Inflammatory macrophage treated with lipopolysaccharide for 1 hour (primary cell): ENCODE measurements at regions not wholly inside any gene's neighbourhood (a gene's known extent, or its start where the extent isn't known, plus 50 kb on each side); places are given as distances from the start of the nearest gene placed in this dataset.
"Not testable (repeated sequence)": the region's sequence is repeated elsewhere in the genome, so short reads cannot be mapped to it uniquely, and the experiment has no call there.

Experiments
- DNase-seq, 2 donors: peaks; one replicate each; pipeline ENCODE4 v3.0.0-alpha.2; 2020 to 2022

DNA sequence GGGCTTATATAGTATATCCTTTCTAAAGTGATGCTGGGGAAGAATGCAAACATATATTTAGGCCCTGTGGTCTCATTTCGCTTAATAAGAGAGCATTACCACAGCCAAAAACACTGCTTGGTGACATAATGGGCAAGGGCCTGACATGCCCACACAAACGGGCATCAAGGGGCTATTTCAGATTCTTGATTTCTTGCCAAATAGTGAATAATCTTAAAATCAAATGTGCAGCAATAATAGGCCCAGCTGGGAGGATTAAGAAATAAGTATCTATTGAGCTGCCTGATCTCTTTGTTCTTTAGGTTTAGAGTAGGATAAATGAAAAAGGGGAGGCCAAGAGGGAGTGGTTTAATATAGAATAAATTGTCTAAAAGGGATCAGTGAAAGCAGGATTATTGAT lies 241.0 kb upstream of the GBE1 start:
- no peak for DNase-seq

DNA sequence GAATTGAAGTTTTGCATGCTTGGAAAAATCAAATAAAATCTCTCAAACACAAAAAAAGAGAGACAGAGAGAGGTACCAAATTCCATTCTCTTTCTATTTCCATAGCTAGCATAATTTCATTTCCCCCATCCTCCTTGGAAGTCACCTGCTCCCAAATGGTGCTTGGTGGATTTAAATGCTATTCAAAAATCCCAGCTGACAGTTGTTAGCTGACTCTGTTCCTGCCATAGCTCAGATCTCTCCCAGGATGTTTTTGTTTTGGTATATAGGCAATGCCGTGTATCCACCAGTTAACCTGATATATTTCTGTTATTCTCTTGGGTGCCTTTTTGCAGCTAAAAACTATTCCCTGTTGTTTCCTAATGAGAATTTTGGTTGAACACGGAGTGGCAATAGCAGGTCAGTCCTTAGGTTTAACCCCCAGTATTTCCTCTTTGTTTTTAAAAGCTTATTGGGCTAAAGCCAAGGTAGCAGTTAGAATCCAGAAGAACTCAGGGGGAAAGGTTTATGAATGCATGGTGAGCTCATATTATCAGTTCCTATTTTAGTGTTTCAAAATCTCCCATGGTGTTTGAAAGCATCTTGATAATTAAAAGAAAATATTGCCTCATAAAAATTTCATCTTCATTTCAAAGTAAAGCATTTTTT lies 240.0 kb upstream of the GBE1 start:
- DNase-seq: no peak

DNA sequence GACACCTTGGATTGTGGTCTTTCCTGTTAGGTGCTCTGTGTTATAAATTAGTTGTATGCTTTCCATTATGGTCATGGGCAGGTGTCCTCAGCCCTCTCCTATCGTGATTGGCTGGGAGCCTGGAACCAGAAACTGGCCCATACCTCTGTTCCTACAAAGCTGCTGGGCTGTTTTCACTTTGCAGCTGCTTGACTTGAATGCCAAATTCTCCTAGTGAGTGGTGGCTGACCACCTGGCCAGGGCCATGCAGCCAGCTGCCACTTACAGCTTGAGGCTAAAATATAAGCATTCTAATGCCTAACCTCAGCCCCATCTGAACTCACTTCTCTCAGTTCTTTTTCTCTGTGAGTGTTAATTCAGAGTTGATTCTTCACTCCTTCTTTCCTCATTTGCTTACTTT lies 239.3 kb upstream of the GBE1 start:
- no peak for DNase-seq

DNA sequence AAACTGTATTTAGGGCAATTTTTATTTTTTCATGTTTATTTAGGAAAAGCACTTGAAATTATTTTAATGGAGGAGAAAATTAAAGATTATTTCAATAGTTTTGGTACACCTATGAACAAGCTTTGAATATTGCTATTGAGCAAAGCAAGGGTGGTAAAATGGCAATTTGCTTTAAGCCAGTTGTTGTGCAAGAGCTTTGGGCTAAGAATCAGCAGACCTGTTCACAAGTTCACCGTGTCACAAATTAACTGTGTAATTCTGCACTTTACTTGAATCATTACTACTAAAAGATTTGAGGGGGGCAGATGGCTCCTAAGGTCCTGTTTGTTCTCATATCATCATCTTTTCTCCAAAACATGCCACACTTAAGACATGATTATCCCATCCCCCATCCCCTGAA lies 238.9 kb upstream of the GBE1 start:
- DNase-seq: no peak

DNA sequence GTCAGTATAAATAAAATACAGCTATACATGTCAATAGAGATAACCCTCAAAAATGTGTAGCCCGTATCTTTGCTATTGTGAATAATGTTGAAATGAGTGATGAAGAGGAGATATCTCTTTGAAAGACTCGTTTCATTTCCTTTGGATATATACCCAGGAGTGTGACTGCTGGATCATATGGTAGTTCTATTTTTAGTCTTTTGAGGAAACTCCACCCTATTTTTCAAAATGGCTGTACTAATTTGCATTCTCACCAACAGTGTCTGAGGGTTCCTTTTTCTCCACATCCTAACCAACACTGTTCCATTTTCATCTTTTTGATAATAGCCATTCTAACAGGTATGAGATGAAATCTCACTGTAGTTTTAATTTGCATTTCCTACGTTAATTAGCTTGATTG lies 237.5 kb upstream of the GBE1 start:
- peak in 1 of 2 donors; percentile 9 for DNase-seq

DNA sequence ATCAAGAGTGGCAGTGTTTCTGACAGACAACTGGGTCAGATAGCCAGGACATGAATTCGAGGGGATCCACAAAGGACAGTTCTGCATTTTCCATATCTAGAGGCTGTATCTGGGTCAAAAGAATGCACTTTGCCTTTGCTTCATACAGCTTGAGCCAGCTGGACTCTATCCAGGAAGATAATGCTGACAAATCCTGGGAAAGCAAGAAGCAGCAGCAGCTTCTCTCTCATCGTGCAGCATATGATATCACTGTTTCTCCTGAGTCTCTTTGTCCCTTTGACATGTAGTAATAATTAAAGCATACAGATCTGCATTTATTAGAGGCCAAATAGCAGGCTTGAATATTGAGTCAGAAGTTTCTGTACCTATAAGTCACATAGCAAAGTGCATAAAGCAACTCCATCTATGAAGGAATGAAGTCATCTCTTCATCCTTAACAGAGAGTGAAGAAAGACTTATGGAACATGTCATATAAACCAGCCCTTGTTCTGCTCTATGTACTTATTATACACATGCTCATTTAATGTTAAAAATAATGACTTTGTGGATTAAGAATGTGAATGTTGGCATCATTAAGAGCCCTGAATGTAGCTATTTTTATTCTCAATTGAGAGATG lies 236.8 kb upstream of the GBE1 start:
- no peak for DNase-seq

DNA sequence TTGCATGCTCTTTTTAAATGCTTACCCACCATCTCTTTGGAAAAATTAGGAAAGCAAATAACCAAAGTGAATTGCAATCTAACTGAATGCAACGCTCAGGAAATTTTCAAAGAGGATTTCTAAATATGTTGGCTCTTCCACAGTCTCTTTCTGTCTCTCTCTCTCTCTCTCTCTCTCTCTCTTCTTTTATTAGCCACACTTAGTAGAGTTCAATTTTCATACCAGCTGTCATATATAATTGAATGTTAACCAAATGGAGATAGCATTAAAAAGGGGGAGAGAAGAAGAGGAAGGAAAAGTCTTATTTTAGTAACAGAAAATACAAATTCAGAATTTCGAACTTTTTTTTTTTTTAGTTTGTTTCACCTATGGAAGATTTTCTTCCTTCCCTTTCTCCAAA lies 235.9 kb upstream of the GBE1 start:
- no peak for DNase-seq

DNA sequence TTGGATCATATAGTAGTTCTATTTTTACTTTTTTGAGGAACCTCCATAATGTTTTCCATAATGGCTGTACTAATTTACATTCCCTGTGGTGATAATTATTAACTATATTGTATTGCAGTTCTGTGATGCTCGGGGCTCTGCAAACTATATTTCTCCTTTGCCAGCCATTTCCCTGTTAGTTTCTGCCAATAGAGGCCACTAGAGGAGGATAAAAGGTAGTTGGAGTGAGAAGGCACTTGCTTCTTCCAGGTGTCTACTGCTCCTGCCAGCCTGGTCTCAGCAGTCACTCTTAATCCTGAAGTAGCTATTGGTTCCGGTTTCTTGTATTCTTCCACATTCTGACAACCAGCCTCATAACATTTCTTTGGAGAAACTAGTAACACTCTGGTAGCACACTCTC lies 233.9 kb upstream of the GBE1 start:
- no peak for DNase-seq

DNA sequence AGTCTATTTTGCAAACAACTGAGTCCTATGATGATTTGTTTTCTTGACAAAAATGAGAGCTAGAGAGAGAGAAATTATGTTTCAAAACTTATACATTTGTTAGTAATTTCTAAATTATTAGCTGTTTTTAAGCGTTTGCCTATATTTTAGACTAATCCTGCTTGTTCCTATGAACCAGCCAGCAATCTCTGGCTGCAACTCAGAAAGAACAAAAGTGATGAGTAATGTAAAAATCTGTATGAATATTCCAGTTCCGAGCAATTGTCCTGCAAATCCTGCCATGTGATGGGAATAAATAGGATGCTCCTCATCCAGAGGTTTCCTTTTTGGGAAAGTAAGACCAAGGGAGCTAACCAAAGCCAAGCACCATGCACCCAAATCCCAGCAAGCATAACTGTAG lies 228.3 kb upstream of the GBE1 start:
- DNase-seq: no peak

DNA sequence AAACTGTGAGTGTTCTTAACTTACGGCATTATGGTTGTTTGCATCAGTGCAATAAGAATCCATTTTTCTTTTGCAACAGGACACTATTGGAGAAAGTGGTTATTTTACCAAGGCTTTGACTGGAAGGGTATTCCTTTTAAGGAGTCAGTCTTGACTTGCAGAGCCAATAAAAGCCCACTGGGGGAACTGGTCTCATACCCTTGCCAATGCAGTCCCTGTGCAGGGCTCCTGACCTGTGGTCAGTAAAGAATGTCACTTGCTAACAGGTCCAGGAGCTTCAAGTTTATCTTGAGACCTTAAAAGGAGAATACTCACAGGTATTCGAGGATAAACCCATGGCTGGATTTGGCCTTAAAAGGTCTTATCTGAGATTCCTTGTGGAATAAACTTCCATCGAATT lies 227.8 kb upstream of the GBE1 start:
- DNase-seq: no peak

DNA sequence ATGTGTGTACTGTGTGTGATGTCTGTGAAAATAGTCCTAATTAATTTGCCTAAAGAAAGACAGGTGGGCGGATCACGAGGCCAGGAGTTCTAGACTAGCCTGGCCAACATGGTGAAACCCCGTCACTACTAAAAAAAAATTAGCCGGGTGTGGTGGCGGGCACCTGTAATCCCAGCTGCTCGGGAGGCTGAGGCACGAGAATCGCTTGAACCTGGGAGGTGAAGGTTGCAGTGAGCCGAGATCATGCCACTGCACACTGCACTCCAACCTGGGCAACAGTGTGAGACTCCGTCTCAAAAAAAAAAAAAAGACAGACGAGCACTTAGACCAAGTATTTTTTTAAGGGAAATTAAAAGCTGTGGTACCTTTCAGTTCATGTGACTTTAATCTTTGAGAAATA lies 226.0 kb upstream of the GBE1 start:
- not testable (repeated sequence) for DNase-seq

DNA sequence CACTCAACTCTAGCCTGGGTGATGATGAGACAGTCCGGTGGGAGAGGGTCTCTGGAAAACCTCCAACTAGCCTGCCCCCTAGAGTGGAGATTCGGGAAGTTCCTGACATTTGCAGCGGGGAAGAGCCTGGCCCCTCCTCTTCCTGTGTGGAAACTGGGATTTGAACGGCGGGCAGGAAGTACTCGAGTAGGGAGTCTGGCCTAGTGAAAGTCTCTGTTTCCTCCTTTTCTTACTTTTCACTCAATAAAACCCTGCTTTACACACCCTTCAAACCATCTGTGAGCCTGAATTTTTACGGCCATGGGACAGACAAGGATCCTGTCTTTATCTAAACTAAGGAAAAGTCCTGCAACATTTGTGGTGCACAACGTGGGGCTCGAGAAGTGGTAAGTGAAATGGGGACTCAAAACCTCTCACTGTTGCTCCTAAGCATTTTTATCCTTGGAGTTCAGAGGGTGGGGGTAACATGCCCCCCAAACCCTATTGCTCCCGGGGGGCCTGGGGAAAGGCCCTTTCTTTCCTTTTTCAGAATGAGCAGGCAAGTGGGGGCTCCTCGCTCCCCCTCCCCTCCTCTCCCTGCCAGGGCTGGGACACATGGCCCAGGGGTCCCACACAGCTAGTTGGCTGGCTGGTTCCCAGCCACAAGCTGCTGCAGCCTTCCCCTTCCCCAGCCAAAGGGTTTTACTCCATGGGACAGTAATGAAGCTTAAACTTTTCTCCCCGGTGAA lies 224.7 kb upstream of the GBE1 start:
- DNase-seq: no peak

DNA sequence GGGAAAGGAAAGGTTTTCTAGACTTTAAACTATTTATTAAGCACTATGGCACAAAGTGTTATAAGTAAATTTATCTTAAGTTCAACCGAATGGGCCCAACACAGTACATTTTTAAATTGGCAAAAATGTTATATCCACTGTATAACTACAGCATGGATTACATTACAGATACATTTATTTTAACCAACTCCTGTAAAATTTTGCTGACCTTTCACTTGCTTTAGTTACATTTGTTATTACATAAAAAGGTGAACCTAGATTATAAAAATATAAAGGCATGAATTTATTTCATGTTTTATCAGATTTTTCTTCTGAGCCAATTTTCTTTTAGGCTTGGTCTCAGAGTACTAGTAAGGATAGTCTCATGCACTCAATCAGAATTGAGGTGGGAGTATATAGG lies 221.9 kb upstream of the GBE1 start:
- DNase-seq: no peak

DNA sequence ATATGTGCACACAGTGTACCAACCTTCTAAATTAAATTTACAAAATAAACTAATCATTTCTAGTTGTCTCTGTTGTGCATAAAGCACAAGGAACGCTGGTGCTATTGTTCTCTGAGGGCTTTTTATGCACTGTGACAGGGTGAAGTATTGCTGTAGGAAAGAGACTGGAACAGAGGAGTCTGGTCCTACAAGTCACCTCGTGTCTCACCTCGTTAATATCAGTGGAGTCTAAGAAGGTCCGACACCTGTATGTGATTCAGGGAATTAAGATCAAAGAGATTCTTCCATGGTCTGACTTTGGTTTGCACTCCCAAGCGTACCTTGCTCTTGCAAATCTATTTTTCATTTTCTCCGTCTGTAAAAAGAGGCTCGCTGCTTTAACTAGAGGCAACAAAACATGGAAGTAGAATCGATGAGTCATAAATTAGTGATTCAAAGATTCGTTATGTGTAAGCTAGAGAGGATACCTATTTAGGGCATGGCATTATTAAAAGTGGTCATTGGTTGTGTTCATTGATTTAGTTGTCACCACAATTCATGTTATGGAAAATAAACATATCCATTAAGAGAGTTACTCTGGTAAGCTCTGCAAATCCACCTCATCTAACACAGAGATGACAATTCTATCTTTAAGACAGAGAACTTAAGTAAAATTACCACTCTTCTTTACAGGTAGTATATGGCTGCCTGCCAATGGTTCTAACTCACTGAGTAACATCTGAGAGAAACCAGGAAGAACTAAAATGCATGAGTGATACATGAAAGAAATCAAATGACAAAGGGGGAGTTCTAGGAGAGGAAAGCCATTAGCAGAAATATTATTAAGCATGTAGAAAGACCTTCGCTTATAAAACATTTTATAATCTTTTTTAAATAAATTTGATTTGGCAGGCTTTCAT lies 219.4 kb upstream of the GBE1 start:
- no peak for DNase-seq

DNA sequence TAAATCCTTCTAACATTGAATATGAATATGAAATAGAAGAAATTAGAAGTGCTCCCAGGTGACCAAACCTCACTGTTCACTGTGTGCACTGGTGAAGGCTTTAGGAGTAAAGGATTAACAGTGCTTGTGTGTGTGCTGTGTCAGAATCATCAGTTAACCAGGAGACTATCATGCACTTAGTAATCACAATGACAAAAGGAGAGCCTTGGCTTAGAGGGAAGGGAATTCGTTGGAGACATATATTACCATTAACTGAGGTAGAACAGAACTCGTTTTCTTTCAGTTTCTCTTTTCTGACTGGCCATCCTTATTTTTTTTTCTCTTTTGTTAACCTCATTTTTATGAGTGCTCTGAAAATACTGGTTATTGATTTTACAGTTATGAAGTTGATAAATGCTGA lies 213.3 kb upstream of the GBE1 start:
- no peak for DNase-seq

DNA sequence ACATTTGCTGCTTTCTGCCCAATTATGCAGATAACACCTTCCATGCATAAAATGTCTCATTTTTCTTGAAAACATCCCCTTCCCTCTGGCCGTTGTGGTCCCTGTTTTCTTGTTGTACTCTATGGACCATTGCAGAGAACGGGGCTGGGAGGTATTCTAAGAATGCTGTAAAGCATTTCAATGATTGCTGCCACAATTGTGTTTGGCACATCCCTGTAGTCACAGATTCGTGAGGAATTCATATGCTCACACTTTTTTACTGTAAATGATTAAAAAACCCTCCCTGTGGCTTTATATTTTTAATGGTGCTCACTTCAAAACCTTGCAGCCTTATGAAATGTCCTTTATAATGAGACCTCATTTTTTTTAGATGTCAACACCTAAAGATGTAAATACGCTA lies 207.2 kb upstream of the GBE1 start:
- no peak for DNase-seq

DNA sequence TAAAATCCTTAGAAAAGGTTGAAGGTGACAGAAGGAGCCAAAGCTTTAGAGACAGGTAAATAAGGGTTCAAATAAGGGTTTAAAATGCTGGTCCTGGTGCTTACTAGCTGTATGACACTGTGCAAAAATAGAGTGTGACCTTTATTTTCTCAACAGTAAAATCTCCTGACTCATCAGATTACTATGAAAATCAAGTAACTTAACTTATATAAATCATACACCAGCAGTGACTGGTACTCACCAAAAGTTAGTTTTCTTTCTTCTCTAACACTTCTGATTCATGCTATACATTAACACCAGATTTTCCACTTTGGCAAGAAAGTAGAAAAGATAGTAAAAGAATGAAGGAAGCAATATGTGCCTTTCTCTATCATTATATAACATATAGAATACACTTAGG lies 205.9 kb upstream of the GBE1 start:
- no peak for DNase-seq

DNA sequence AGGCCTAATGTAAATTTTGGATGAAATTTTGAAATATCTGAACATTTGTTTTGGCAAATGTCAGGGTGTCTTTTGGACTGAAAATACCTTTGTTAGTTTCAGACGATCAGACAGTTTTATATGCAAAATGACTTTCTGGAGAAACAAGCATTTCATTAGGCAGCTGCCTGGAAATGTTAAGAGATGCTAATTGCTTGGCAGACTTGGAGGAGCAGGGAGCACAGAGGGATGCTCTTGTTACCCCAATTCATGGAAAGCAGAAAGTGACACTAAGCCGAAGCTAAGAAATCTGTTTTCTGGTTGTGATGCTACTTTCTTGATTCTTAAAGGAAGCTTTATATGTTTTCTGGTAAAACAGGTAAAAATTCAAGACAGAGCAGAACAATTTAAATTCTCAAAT lies 204.3 kb upstream of the GBE1 start:
- DNase-seq: no peak

DNA sequence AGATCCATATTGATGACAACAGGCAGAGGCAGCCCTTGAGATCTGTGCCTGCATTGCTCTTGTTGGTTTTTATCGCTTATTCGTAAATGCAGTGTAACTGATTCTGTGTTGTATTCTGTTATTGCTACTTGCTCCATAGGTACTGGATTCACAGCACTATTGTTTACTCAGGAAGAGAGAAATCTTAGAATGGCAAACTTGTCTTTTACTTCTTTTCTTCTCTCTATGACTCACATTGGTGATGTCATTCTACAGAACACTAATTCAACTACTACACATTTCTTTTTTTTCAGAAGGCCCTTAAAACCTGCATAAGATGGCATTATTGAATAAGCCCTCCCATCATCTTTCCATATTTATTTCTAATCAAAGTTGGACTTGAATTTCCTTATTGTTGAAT lies 201.0 kb upstream of the GBE1 start:
- no peak for DNase-seq

DNA sequence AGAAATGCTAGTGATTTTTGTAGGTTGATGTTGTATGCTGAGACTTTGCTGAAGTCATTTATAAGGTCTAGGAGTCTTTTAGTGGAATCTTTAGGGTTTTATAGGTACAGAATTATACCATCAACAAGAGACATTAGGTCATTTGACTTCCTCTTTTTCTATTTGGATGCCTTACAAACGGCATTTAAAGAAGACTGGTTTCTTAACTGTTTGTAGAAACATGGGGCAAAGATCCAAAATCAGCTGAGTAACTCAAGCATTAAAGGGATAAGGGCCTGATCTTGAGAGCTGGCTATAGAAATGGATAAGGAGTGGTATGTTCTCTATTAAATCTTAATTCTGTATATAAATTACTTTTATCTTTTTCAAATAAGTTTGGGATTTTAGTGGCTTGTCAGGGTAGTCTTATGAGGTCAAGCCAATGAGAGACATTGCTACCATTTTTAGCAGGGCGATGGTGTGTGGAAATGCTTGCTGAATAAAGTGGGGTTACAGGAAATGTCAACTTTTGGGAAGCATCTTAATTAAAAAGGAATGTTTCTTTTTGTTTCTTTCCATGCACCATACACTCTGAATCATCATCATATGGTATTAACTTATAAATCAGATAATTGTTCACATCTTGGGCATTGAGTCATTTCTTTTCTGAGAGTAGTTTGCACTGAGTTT lies 197.7 kb upstream of the GBE1 start:
- no peak for DNase-seq

DNA sequence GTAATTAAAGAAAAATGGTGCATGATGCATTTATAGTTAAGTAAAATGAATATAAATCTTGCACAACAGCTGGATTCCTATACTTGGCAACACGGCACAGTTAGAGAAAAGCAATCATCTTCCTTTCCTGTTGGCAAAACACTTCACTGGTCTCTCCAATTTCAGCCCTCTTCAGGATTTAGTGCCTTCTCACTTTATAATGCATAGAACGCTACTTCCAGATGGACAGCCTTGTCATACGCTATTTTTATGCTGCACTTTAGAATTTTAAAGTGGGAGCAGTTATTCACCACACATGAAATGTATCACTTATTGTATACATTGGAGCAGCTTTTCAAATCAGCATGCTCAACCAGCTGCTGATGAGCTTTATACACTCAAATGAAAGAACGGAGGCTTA lies 194.4 kb upstream of the GBE1 start:
- DNase-seq: no peak

DNA sequence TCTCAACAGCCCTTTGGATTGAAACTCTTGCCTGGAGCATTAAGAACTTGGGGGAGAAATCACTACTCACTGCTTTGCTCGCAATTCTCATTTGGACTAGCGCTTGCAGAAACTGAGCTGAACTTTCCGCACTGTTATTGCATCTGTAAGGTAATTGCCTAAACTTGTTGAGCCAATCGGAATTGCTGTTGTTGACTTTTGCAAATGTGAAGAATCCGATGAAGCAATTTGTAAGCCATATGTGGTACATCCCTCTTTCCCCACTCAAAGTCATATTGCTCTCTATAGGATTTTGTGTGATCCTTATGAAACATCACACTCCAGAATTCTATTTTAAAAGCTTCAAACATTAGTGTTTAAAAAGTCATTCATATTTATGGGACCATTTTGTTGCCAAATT lies 191.7 kb upstream of the GBE1 start:
- DNase-seq: no peak

DNA sequence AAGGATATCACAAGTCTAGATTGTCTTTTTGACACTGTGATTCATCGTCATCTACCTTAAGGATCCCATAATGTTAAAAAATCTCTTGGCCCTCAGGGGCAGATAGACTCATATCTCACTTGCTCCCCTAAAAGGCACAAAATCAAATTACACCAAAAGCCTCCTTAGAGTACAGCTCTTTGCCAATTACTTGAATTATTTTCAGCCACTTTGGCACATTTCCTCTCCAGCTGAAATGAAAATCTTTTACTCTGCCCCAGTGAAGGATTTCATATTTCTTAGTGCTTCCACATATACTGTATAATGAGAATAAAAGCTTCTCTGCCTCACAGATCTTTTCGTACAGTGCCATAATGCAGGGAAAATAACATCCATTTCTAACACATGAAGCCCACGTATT lies 190.7 kb upstream of the GBE1 start:
- DNase-seq: no peak
